Glutamatergic neuron (in vitro differentiated cells): ENCODE measurements at regions not wholly inside any gene's neighbourhood (a gene's known extent, or its start where the extent isn't known, plus 50 kb on each side); places are given as distances from the start of the nearest gene placed in this dataset.

ENCODE experiments used
- DNase-seq: peaks from one replicate; pipeline ENCODE4 v3.0.0; 2022
- H3K27ac Mint-ChIP-seq: one replicate; pipeline ENCODE4 v1.8.0; 2020; ENCODE audit warnings: mild to moderate bottlenecking, mixed read lengths, inconsistent platforms; ENCODE audit not compliant: unreplicated experiment
- H3K27me3 Mint-ChIP-seq: one replicate; pipeline ENCODE4 v1.8.0; 2020; ENCODE audit warnings: mild to moderate bottlenecking, moderate library complexity, mixed read lengths, inconsistent platforms; ENCODE audit not compliant: unreplicated experiment
- H3K36me3 Mint-ChIP-seq: one replicate; pipeline ENCODE4 v1.8.0; 2020; ENCODE audit warnings: mild to moderate bottlenecking, mixed read lengths, inconsistent platforms; ENCODE audit not compliant: unreplicated experiment
- H3K4me1 Mint-ChIP-seq: one replicate; pipeline ENCODE4 v1.8.0; 2020; ENCODE audit warnings: mild to moderate bottlenecking, low read depth, mixed read lengths, inconsistent platforms; ENCODE audit not compliant: unreplicated experiment
- H3K4me3 Mint-ChIP-seq: one replicate; pipeline ENCODE4 v1.8.0; 2020; ENCODE audit warnings: mild to moderate bottlenecking, mixed read lengths, inconsistent platforms; ENCODE audit not compliant: unreplicated experiment
- H3K9me3 Mint-ChIP-seq: one replicate; pipeline ENCODE4 v1.8.0; 2020; ENCODE audit warnings: mild to moderate bottlenecking, moderate library complexity, mixed read lengths, inconsistent platforms; ENCODE audit not compliant: unreplicated experiment
- CTCF ChIP-seq: fragments of 200-600 bp; sonication (generic); IDR thresholded peaks from one replicate; pipeline ENCODE4 v1.5.0; 2021; ENCODE audit not compliant: partially characterized antibody, unreplicated experiment

- no peak for TF ChIP-seq CTCF
- H3K36me3 Mint-ChIP-seq, result peaks cover 9% of the 10 kb centered on the region
- DNase-seq, result no peak
- H3K9me3 Mint-ChIP-seq, result peaks cover 1% of the 10 kb centered on the region
- no peaks in the 10 kb centered on the region for H3K4me1 Mint-ChIP-seq
- no peak overlapping the region for H3K4me3 Mint-ChIP-seq
- no peak overlapping the region for H3K27ac Mint-ChIP-seq
- peaks cover 3% of the 10 kb centered on the region for H3K27me3 Mint-ChIP-seq
Measured at GRCh38 chr18:42412896-42413295, 457.9 kb downstream of the PIK3C3 start.

GRCh38 chr18:42413870-42414269 is 458.8 kb downstream of the PIK3C3 start:
- no peak overlapping the region for H3K27ac Mint-ChIP-seq
- no peak overlapping the region for H3K4me3 Mint-ChIP-seq
- no peak for TF ChIP-seq CTCF
- H3K4me1 Mint-ChIP-seq, result no peaks in the 10 kb centered on the region
- no peak for DNase-seq
- H3K9me3 Mint-ChIP-seq, result peaks cover 1% of the 10 kb centered on the region
- peaks cover 9% of the 10 kb centered on the region for H3K36me3 Mint-ChIP-seq
- H3K27me3 Mint-ChIP-seq, result peaks cover 2% of the 10 kb centered on the region

- no peak overlapping the region for H3K4me3 Mint-ChIP-seq
- peaks cover 2% of the 10 kb centered on the region for H3K27me3 Mint-ChIP-seq
- TF ChIP-seq CTCF, result no peak
- no peaks in the 10 kb centered on the region for H3K4me1 Mint-ChIP-seq
- DNase-seq, result no peak
- H3K9me3 Mint-ChIP-seq, result no peaks in the 10 kb centered on the region
- no peaks in the 10 kb centered on the region for H3K36me3 Mint-ChIP-seq
- no peak overlapping the region for H3K27ac Mint-ChIP-seq
Measured at GRCh38 chr18:42414756-42415454, 459.9 kb downstream of the PIK3C3 start.

- Mint-ChIP-seq H3K4me3 (no peak overlapping the region), H3K9me3 (no peaks in the 10 kb centered on the region), H3K36me3 (no peaks in the 10 kb centered on the region), H3K27ac (no peak overlapping the region), H3K4me1 (no peaks in the 10 kb centered on the region), H3K27me3 (peaks cover 2% of the 10 kb centered on the region)
- no peak for TF ChIP-seq CTCF
- no peak for DNase-seq
Measured at GRCh38 chr18:42417189-42417588, 462.2 kb downstream of the PIK3C3 start.

GRCh38 chr18:42418121-42418520 is 463.1 kb downstream of the PIK3C3 start:
- Mint-ChIP-seq H3K4me1 (no peaks in the 10 kb centered on the region), H3K27ac (no peak overlapping the region), H3K27me3 (peaks cover 2% of the 10 kb centered on the region), H3K36me3 (no peaks in the 10 kb centered on the region), H3K4me3 (no peak overlapping the region), H3K9me3 (no peaks in the 10 kb centered on the region)
- no peak for DNase-seq
- TF ChIP-seq CTCF, result no peak
